ENCODE measurements at regions not wholly inside any gene's neighbourhood (a gene's known extent, or its start where the extent isn't known, plus 50 kb on each side); places are given as distances from the start of the nearest gene placed in this dataset.

DNA sequence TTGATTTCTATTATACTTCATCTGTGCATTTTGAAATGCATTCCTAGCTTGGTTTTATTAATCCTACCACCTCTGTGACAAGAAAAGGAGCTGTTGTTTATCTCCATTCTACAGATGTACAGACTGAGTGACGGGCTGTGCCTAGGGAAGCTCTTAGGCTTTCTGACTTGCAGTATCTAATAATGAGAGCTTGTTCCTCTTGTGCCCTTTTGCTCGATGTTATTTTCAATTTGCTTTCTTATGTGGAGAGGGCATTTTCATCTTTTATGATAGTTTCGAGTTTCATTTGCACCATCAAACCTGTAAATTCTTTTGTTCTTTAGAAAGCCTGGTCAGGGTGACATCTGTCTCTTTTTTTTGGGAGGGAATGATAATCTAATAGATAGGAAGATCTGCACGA is 256.5 kb downstream of the C4orf33 start:
- intact Hi-C loops (cut with DNase I; ENCODE audit: low total_unique reads), result no loop called here
- H3K36me3 ChIP-seq, result no peaks in the 10 kb centered on the region

DNA sequence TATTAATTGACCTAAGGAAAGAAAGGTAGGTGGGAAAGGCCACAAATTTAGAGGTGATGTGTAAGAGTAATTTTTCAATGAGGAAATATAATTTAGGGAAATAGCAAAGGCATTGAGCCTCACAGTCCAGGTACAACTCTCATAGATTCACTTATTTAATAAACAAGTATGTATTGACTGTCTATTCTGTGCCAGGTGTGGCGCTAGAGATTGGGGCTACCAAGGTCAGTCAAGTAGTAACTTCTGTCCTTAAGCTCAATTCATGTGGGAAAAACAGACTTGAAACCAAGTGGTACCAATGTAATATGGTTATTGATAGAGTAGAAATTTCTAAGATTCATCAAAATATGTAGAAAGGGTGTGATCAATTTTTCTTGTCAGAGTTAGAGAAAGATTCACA is 257.5 kb downstream of the C4orf33 start:
- H3K4me1 ChIP-seq, result no peaks in the 10 kb centered on the region
- no peak overlapping the region for H3K27ac ChIP-seq
- TF ChIP-seq, protein P1, sequence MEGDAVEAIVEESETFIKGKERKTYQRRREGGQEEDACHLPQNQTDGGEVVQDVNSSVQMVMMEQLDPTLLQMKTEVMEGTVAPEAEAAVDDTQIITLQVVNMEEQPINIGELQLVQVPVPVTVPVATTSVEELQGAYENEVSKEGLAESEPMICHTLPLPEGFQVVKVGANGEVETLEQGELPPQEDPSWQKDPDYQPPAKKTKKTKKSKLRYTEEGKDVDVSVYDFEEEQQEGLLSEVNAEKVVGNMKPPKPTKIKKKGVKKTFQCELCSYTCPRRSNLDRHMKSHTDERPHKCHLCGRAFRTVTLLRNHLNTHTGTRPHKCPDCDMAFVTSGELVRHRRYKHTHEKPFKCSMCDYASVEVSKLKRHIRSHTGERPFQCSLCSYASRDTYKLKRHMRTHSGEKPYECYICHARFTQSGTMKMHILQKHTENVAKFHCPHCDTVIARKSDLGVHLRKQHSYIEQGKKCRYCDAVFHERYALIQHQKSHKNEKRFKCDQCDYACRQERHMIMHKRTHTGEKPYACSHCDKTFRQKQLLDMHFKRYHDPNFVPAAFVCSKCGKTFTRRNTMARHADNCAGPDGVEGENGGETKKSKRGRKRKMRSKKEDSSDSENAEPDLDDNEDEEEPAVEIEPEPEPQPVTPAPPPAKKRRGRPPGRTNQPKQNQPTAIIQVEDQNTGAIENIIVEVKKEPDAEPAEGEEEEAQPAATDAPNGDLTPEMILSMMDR (IDR thresholded peaks at IDR 0.05), result no peak
- TF ChIP-seq POLR2A (IDR thresholded peaks at IDR 0.05) (no peak), POLR2AphosphoS5 (IDR thresholded peaks at IDR 0.05) (no peak)
- intact Hi-C loops (cut with DNase I; ENCODE audit: low total_unique reads), result no loop called here
- H3K36me3 ChIP-seq, result no peaks in the 10 kb centered on the region
- H3K4me3 ChIP-seq, result no peak overlapping the region
- H3K9me3 ChIP-seq, result no peaks in the 10 kb centered on the region
- no peak for DNase-seq (ENCODE audit: low spot score in 2 of 2)
- no peaks in the 10 kb centered on the region for H3K27me3 ChIP-seq

More for the DNA sequence above, 256.5 kb downstream of the C4orf33 start:
- no peak overlapping the region for H3K4me3 ChIP-seq
- no peaks in the 10 kb centered on the region for H3K9me3 ChIP-seq
- no peak overlapping the region for H3K27ac ChIP-seq
- DNase-seq (ENCODE audit: low spot score in 2 of 2), result no peak
- no peaks in the 10 kb centered on the region for H3K4me1 ChIP-seq
- no peaks in the 10 kb centered on the region for H3K27me3 ChIP-seq
- TF ChIP-seq, protein P1 (IDR thresholded peaks at IDR 0.05), result no peak
- TF ChIP-seq POLR2AphosphoS5 (IDR thresholded peaks at IDR 0.05), result no peak
- no peak for TF ChIP-seq POLR2A (IDR thresholded peaks at IDR 0.05)

DNA sequence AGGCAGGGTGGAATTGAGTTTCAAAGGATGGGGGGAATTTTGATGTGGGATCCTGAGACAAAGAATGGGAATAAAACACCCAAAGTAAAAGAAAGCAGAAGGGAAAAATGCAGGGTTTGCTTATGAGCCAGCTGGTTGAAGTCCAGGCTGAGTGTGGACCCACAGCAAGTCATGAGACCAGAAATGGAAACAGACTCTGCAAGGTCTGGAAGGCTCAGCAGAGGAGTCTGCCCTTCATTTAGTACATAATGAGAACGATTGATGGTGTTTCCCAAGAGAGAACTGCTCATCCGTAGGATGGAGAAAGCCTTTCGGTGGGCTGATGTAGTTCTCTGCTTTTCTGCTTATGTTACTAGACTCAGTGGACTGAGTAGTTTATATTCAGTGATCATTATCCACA is 259.1 kb downstream of the C4orf33 start:
- no peak for DNase-seq (ENCODE audit: low spot score in 2 of 2)
- intact Hi-C loops (cut with DNase I; ENCODE audit: low total_unique reads), result no loop called here
- Histone ChIP-seq H3K9me3 (no peaks in the 10 kb centered on the region), H3K4me1 (no peaks in the 10 kb centered on the region), H3K27me3 (no peaks in the 10 kb centered on the region), H3K36me3 (no peaks in the 10 kb centered on the region), H3K4me3 (no peak overlapping the region), H3K27ac (no peak overlapping the region)
- TF ChIP-seq, protein P1 (IDR thresholded peaks at IDR 0.05), result no peak
- no peak for TF ChIP-seq POLR2A (IDR thresholded peaks at IDR 0.05)
- TF ChIP-seq POLR2AphosphoS5 (IDR thresholded peaks at IDR 0.05), result no peak

DNA sequence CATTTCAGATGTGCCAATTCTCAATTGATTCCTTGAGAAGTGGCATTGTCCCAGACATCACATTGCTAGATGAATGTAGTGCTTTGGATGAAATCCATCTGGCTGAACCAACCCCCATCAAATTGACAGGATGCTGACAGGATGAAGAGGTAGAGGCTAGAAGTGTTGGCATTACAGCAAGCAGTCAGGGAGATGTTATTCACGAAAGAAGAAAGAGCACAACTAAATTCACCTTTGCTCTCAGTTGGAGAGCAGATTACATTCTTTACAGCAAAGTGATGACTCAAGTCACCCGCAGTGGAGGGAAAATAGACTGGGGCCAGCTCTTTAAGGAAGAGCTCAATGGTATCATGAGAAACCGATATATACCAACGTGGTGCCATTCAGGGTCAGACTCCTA is 259.6 kb downstream of the C4orf33 start:
- Histone ChIP-seq H3K27me3 (no peaks in the 10 kb centered on the region), H3K9me3 (no peaks in the 10 kb centered on the region), H3K4me1 (no peaks in the 10 kb centered on the region), H3K27ac (no peak overlapping the region), H3K4me3 (no peak overlapping the region), H3K36me3 (no peaks in the 10 kb centered on the region)
- intact Hi-C loops (cut with DNase I; ENCODE audit: low total_unique reads), result no loop called here
- DNase-seq (ENCODE audit: low spot score in 2 of 2), result no peak
- TF ChIP-seq, protein P1 (IDR thresholded peaks at IDR 0.05), result no peak
- TF ChIP-seq POLR2AphosphoS5 (IDR thresholded peaks at IDR 0.05) (no peak), POLR2A (IDR thresholded peaks at IDR 0.05) (no peak)

DNA sequence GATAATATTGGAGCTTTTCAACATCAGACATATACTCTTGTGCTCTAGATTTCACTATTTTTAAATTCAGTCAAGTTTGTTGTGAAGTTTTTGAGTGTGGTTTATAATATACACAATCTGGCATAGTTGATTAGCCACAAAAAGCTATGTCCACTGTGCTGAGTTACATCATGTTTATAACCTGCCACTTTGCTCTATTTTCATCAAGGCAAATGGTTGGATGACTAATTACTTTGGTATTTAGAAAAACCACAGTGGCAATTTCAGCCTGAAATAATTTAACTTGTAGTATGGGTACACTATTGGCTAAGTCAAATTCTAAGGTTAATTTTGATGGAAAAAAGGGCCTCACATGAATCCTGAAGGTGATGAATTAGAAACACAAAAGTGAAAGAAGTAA is 262.6 kb downstream of the C4orf33 start:
- Histone ChIP-seq H3K27ac (no peak overlapping the region), H3K27me3 (no peaks in the 10 kb centered on the region), H3K4me1 (no peaks in the 10 kb centered on the region), H3K36me3 (no peaks in the 10 kb centered on the region), H3K4me3 (no peak overlapping the region), H3K9me3 (no peaks in the 10 kb centered on the region)
- intact Hi-C loops (cut with DNase I; ENCODE audit: low total_unique reads), result no loop called here
- no peak for DNase-seq (ENCODE audit: low spot score in 2 of 2)
- TF ChIP-seq POLR2AphosphoS5 (IDR thresholded peaks at IDR 0.05) (no peak), POLR2A (IDR thresholded peaks at IDR 0.05) (no peak)
- TF ChIP-seq, protein P1 (IDR thresholded peaks at IDR 0.05), result no peak
